Stimulated activated CD4-positive, alpha-beta T cell treated with anti-CD3 and anti-CD28 coated beads, TNF-alpha, amount 100 ng/mL, for 48 hours (primary cell): ENCODE measurements at regions not wholly inside any gene's neighbourhood (a gene's known extent, or its start where the extent isn't known, plus 50 kb on each side); places are given as distances from the start of the nearest gene placed in this dataset.
"Not testable (repeated sequence)": the region's sequence is repeated elsewhere in the genome, so short reads cannot be mapped to it uniquely, and the experiment has no call there.

Source experiments
- DNase-seq, 3 donors: peaks; one replicate each; pipeline ENCODE4 v3.0.0-alpha.2; 2020; ENCODE audit warnings: low read depth in 3 of 3

- no peak for DNase-seq
These were observed 153.2 kb upstream of the MYT1L start for GRCh38 chr2:2484301-2484700.

GRCh38 chr2:2482851-2483250 is 151.8 kb upstream of the MYT1L start:
- DNase-seq, result no peak

- no peak for DNase-seq
These were observed 141.8 kb upstream of the MYT1L start for GRCh38 chr2:2472881-2473280.

- no peak for DNase-seq
These were observed 141.0 kb upstream of the MYT1L start for GRCh38 chr2:2472044-2472443.

- DNase-seq, result no peak
These were observed 135.5 kb upstream of the MYT1L start for GRCh38 chr2:2466534-2466933.

- DNase-seq, result no peak
These were observed 133.6 kb upstream of the MYT1L start for GRCh38 chr2:2464643-2465042.

- no peak for DNase-seq
These were observed 133.0 kb upstream of the MYT1L start for GRCh38 chr2:2464094-2464493.

- DNase-seq, result no peak
These were observed 125.6 kb upstream of the MYT1L start for GRCh38 chr2:2456721-2457120.

- no peak for DNase-seq
These were observed 124.1 kb upstream of the MYT1L start for GRCh38 chr2:2455151-2455550.

GRCh38 chr2:2452961-2453360 is 121.9 kb upstream of the MYT1L start:
- DNase-seq, result no peak

- DNase-seq, result not testable (repeated sequence)
These were observed 120.2 kb upstream of the MYT1L start for GRCh38 chr2:2451275-2451674.

- DNase-seq, result no peak
These were observed 117.1 kb upstream of the MYT1L start for GRCh38 chr2:2448178-2448577.

GRCh38 chr2:2422621-2423020 is 91.5 kb upstream of the MYT1L start:
- DNase-seq, result no peak

GRCh38 chr2:2413525-2413924 is 82.5 kb upstream of the MYT1L start:
- no peak for DNase-seq

- no peak for DNase-seq
These were observed 79.9 kb upstream of the MYT1L start for GRCh38 chr2:2410987-2411386.

GRCh38 chr2:2409481-2409880 is 78.4 kb upstream of the MYT1L start:
- no peak for DNase-seq

GRCh38 chr2:2405780-2406179 is 74.7 kb upstream of the MYT1L start:
- no peak for DNase-seq

GRCh38 chr2:2400286-2401038 is 69.4 kb upstream of the MYT1L start:
- no peak for DNase-seq

GRCh38 chr2:2399396-2399795 is 68.3 kb upstream of the MYT1L start:
- DNase-seq, result no peak

GRCh38 chr2:2392332-2392731 is 61.3 kb upstream of the MYT1L start:
- no peak for DNase-seq

- no peak for DNase-seq
These were observed 58.1 kb upstream of the MYT1L start for GRCh38 chr2:2389215-2389614.
